ENCODE measurements at regions not wholly inside any gene's neighbourhood (a gene's known extent, or its start where the extent isn't known, plus 50 kb on each side); places are given as distances from the start of the nearest gene placed in this dataset.

- Mint-ChIP-seq H3K4me3 (no peak overlapping the region), H3K9me3 (peaks cover 3 to 13% of the 10 kb centered on the region in 2 donors), H3K27ac (no peak overlapping the region), H3K27me3 (peaks cover 11 to 12% of the 10 kb centered on the region in 2 donors), H3K4me1 (peaks cover 0 to 5% of the 10 kb centered on the region in 2 donors), H3K36me3 (peaks cover 0 to 4% of the 10 kb centered on the region in 2 donors)
- ATAC-seq (replicated peaks): no peak
- no peak for DNase-seq
These were observed 215.1 kb upstream of the CPEB2 start for GRCh38 chr4:14787221-14787620.

GRCh38 chr4:14787894-14788293 lies 214.4 kb upstream of the CPEB2 start:
- ATAC-seq (replicated peaks) (peak in 1 of 2 donors; percentile 63), DNase-seq (no peak)
- no peak overlapping the region for H3K27ac Mint-ChIP-seq
- no peak overlapping the region for H3K4me3 Mint-ChIP-seq
- peaks cover 0 to 4% of the 10 kb centered on the region in 2 donors for H3K36me3 Mint-ChIP-seq
- H3K27me3 Mint-ChIP-seq: peaks cover 11 to 12% of the 10 kb centered on the region in 2 donors
- peaks cover 3 to 13% of the 10 kb centered on the region in 2 donors for H3K9me3 Mint-ChIP-seq
- peaks cover 0 to 5% of the 10 kb centered on the region in 2 donors for H3K4me1 Mint-ChIP-seq

GRCh38 chr4:14790494-14790893 lies 211.8 kb upstream of the CPEB2 start:
- peaks cover 0 to 4% of the 10 kb centered on the region in 2 donors for H3K36me3 Mint-ChIP-seq
- H3K27ac Mint-ChIP-seq: no peak overlapping the region
- H3K4me3 Mint-ChIP-seq: no peak overlapping the region
- peaks cover 8 to 29% of the 10 kb centered on the region in 2 donors for H3K9me3 Mint-ChIP-seq
- no peak for ATAC-seq (replicated peaks)
- peaks cover 11 to 12% of the 10 kb centered on the region in 2 donors for H3K27me3 Mint-ChIP-seq
- no peak for DNase-seq
- no peaks in the 10 kb centered on the region for H3K4me1 Mint-ChIP-seq

- H3K4me3 Mint-ChIP-seq: no peak overlapping the region
- no peaks in the 10 kb centered on the region for H3K4me1 Mint-ChIP-seq
- peaks cover 11 to 12% of the 10 kb centered on the region in 2 donors for H3K27me3 Mint-ChIP-seq
- no peak for DNase-seq
- peaks cover 0 to 6% of the 10 kb centered on the region in 2 donors for H3K36me3 Mint-ChIP-seq
- no peak overlapping the region for H3K27ac Mint-ChIP-seq
- H3K9me3 Mint-ChIP-seq: peaks cover 15 to 37% of the 10 kb centered on the region in 2 donors
- ATAC-seq (replicated peaks): no peak
These were observed 209.5 kb upstream of the CPEB2 start for GRCh38 chr4:14792702-14793227.

GRCh38 chr4:14800977-14801376 lies 201.3 kb upstream of the CPEB2 start:
- H3K27ac Mint-ChIP-seq: no peak overlapping the region
- H3K36me3 Mint-ChIP-seq: peaks cover 5 to 9% of the 10 kb centered on the region in 2 donors
- H3K27me3 Mint-ChIP-seq: peaks cover 13 to 20% of the 10 kb centered on the region in 2 donors
- no peak for DNase-seq
- H3K9me3 Mint-ChIP-seq: peaks cover 11 to 19% of the 10 kb centered on the region in 2 donors
- peaks cover 0 to 7% of the 10 kb centered on the region in 2 donors for H3K4me1 Mint-ChIP-seq
- no peak overlapping the region for H3K4me3 Mint-ChIP-seq
- no peak for ATAC-seq (replicated peaks)

- Mint-ChIP-seq H3K9me3 (peaks cover 9 to 14% of the 10 kb centered on the region in 2 donors), H3K4me3 (no peak overlapping the region)
- no peak for DNase-seq
These were observed 199.7 kb upstream of the CPEB2 start for GRCh38 chr4:14802596-14802995.

GRCh38 chr4:14807856-14808255 lies 194.4 kb upstream of the CPEB2 start:
- Mint-ChIP-seq H3K27ac (no peak overlapping the region), H3K4me1 (peaks cover 0 to 5% of the 10 kb centered on the region in 2 donors), H3K36me3 (peaks cover 0 to 3% of the 10 kb centered on the region in 2 donors), H3K4me3 (no peak overlapping the region), H3K27me3 (peaks cover 19 to 26% of the 10 kb centered on the region in 2 donors), H3K9me3 (peaks cover 2 to 4% of the 10 kb centered on the region in 2 donors)
- ATAC-seq (replicated peaks) (no peak), DNase-seq (no peak)

More at GRCh38 chr4:14802596-14802995, 199.7 kb upstream of the CPEB2 start:
- Mint-ChIP-seq H3K27me3 (peaks cover 16 to 21% of the 10 kb centered on the region in 2 donors), H3K36me3 (peaks cover 5 to 7% of the 10 kb centered on the region in 2 donors), H3K27ac (no peak overlapping the region), H3K4me1 (peaks cover under 1 to 7% of the 10 kb centered on the region in 2 donors)
- no peak for ATAC-seq (replicated peaks)

GRCh38 chr4:14809203-14809602 lies 193.1 kb upstream of the CPEB2 start:
- H3K27ac Mint-ChIP-seq: no peak overlapping the region
- H3K9me3 Mint-ChIP-seq: peaks cover 2 to 4% of the 10 kb centered on the region in 2 donors
- H3K4me3 Mint-ChIP-seq: no peak overlapping the region
- peaks cover 0 to 3% of the 10 kb centered on the region in 2 donors for H3K36me3 Mint-ChIP-seq
- peaks cover 0 to 5% of the 10 kb centered on the region in 2 donors for H3K4me1 Mint-ChIP-seq
- DNase-seq (no peak), ATAC-seq (replicated peaks) (no peak)
- H3K27me3 Mint-ChIP-seq: peaks cover 19 to 20% of the 10 kb centered on the region in 2 donors

- DNase-seq (no peak), ATAC-seq (replicated peaks) (no peak)
- peaks cover 15 to 19% of the 10 kb centered on the region in 2 donors for H3K27me3 Mint-ChIP-seq
- no peak overlapping the region for H3K27ac Mint-ChIP-seq
- H3K4me1 Mint-ChIP-seq: peaks cover 0 to 5% of the 10 kb centered on the region in 2 donors
- peaks cover 2 to 4% of the 10 kb centered on the region in 2 donors for H3K9me3 Mint-ChIP-seq
- H3K36me3 Mint-ChIP-seq: peaks cover 0 to 3% of the 10 kb centered on the region in 2 donors
- H3K4me3 Mint-ChIP-seq: no peak overlapping the region
These were observed 192.2 kb upstream of the CPEB2 start for GRCh38 chr4:14810121-14810520.

- peaks cover 15 to 18% of the 10 kb centered on the region in 2 donors for H3K27me3 Mint-ChIP-seq
- no peak for DNase-seq
- H3K27ac Mint-ChIP-seq: no peak overlapping the region
- peaks cover 2 to 4% of the 10 kb centered on the region in 2 donors for H3K9me3 Mint-ChIP-seq
- ATAC-seq (replicated peaks): no peak
- peaks cover 0 to 5% of the 10 kb centered on the region in 2 donors for H3K4me1 Mint-ChIP-seq
- peaks cover 0 to 3% of the 10 kb centered on the region in 2 donors for H3K36me3 Mint-ChIP-seq
- H3K4me3 Mint-ChIP-seq: no peak overlapping the region
These were observed 191.7 kb upstream of the CPEB2 start for GRCh38 chr4:14810568-14810967.

- no peak overlapping the region for H3K4me3 Mint-ChIP-seq
- DNase-seq (no peak), ATAC-seq (replicated peaks) (no peak)
- peaks cover 11% of the 10 kb centered on the region in 2 donors for H3K27me3 Mint-ChIP-seq
- peaks cover 2 to 4% of the 10 kb centered on the region in 2 donors for H3K9me3 Mint-ChIP-seq
- no peak overlapping the region for H3K27ac Mint-ChIP-seq
- H3K36me3 Mint-ChIP-seq: peaks cover 0 to 3% of the 10 kb centered on the region in 2 donors
- H3K4me1 Mint-ChIP-seq: peaks cover 0 to 5% of the 10 kb centered on the region in 2 donors
These were observed 190.2 kb upstream of the CPEB2 start for GRCh38 chr4:14812101-14812500.

- Mint-ChIP-seq H3K4me3 (no peak overlapping the region), H3K27ac (no peak overlapping the region), H3K36me3 (no peaks in the 10 kb centered on the region), H3K4me1 (no peaks in the 10 kb centered on the region), H3K27me3 (no peaks in the 10 kb centered on the region), H3K9me3 (no peaks in the 10 kb centered on the region)
- DNase-seq: no peak
- no peak for ATAC-seq (replicated peaks)
These were observed 185.5 kb upstream of the CPEB2 start for GRCh38 chr4:14816623-14817261.

- ATAC-seq (replicated peaks) (no peak), DNase-seq (no peak)
- peaks cover 0 to 2% of the 10 kb centered on the region in 2 donors for H3K4me1 Mint-ChIP-seq
- no peaks in the 10 kb centered on the region for H3K36me3 Mint-ChIP-seq
- H3K4me3 Mint-ChIP-seq: no peak overlapping the region
- H3K9me3 Mint-ChIP-seq: no peaks in the 10 kb centered on the region
- peaks cover 5 to 15% of the 10 kb centered on the region in 2 donors for H3K27me3 Mint-ChIP-seq
- H3K27ac Mint-ChIP-seq: no peak overlapping the region
These were observed 178.1 kb upstream of the CPEB2 start for GRCh38 chr4:14824189-14824588.

- H3K27me3 Mint-ChIP-seq: peaks cover 5 to 23% of the 10 kb centered on the region in 2 donors
- H3K4me3 Mint-ChIP-seq: no peak overlapping the region
- DNase-seq (no peak), ATAC-seq (replicated peaks) (no peak)
- no peaks in the 10 kb centered on the region for H3K36me3 Mint-ChIP-seq
- no peaks in the 10 kb centered on the region for H3K9me3 Mint-ChIP-seq
- H3K4me1 Mint-ChIP-seq: peaks cover 0 to 4% of the 10 kb centered on the region in 2 donors
- no peak overlapping the region for H3K27ac Mint-ChIP-seq
These were observed 175.2 kb upstream of the CPEB2 start for GRCh38 chr4:14827111-14827510.

GRCh38 chr4:14829795-14830194 lies 172.5 kb upstream of the CPEB2 start:
- Mint-ChIP-seq H3K27ac (no peak overlapping the region), H3K4me1 (peaks cover 0 to 4% of the 10 kb centered on the region in 2 donors), H3K9me3 (no peaks in the 10 kb centered on the region), H3K4me3 (no peak overlapping the region), H3K27me3 (peaks cover 5 to 15% of the 10 kb centered on the region in 2 donors), H3K36me3 (no peaks in the 10 kb centered on the region)
- ATAC-seq (replicated peaks) (no peak), DNase-seq (no peak)

All from stimulated activated naive B cell treated with anti-CD40 and anti-IgM and Interleukin-4, amounts not matched to agents 10 μg/mL and 1 μg/mL and 100 μg/mL, for 72 hours (primary cell).